HCT116 (cell line): ENCODE measurements at regions not wholly inside any gene's neighbourhood (a gene's known extent, or its start where the extent isn't known, plus 50 kb on each side); places are given as distances from the start of the nearest gene placed in this dataset.

Experiments
- EGR1 ChIP-seq: IDR thresholded peaks from 2 replicates; pipeline ENCODE4 v1.6.1; 2012; ENCODE audit warnings: low read depth
- EZH2phosphoT487 ChIP-seq: fragments of 200-600 bp; IDR thresholded peaks from 2 replicates; pipeline ENCODE4 v1.6.1; 2018; ENCODE audit warnings: antibody characterized with exemption, borderline replicate concordance
- POLR2AphosphoS5 ChIP-seq: IDR thresholded peaks from 2 replicates; pipeline ENCODE4 v1.6.1; 2011; ENCODE audit warnings: mild to moderate bottlenecking, low read depth, low read length, moderate library complexity
- SIN3A ChIP-seq: IDR thresholded peaks from 2 replicates; pipeline ENCODE4 v1.6.1; 2012; ENCODE audit warnings: low read depth

DNA sequence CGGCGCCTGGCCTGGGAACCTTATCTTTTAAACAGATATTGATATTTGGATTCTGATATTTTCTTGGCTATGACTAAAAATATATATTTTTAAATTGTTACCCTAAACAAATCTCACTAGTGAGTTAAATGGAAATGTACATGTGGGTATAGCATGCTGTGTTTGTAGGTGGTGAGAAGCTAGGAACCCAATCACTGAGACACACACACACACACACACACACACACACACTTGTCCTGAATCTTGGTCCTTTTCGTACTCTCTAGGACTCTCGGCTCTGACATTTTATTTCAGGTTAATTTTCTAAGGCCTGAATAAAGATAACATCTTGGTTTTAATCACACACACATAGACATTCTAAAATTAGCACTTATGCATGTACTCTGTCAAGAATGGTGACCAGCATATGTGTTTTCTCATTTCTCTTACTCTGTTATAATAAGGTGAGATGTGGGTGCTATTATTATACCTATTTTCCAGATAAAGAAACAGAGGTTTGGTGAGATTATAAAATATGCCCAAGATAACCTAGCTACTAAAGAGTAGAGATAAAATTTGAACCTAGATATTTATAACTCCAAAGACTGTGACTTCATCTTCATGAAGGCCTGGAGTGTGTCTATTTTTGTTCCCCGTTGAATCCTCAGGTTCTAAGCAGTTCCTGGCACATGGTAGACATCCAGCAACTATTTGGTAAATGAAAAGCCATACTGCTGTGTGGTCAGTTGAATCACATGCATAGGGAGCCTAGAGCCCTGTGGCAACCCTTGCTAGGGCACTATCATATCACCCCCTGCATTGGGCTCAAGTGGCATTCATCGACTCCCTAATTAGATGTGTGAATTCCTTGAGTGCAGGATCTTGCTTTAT is 85.0 kb upstream of the RAB3GAP2 start:
- no peak for TF ChIP-seq EGR1
- TF ChIP-seq POLR2AphosphoS5 = no peak
- TF ChIP-seq SIN3A = no peak
- TF ChIP-seq EZH2phosphoT487 = no peak
